Skin epidermis (tissue), 12 donors: ENCODE measurements at regions not wholly inside any gene's neighbourhood (a gene's known extent, or its start where the extent isn't known, plus 50 kb on each side); places are given as distances from the start of the nearest gene placed in this dataset.
"Not testable (repeated sequence)": the region's sequence is repeated elsewhere in the genome, so short reads cannot be mapped to it uniquely, and the experiment has no call there.

Source experiments
- H3K27ac ChIP-seq, 21 experiments: fragments of 200-600 bp; sonication (generic) in 11 of 21; one replicate each; pipeline ENCODE4 v1.5.0; 2020; ENCODE audit warnings: mild to moderate bottlenecking in 3 of 21, inconsistent platforms in 2 of 21, moderate library complexity in 2 of 21
- H3K4me3 ChIP-seq, 7 experiments: fragments of 200-600 bp; sonication (generic) in 2 of 7; one replicate each; pipeline ENCODE4 v1.5.0; 2020; ENCODE audit warnings: inconsistent platforms in 2 of 7, mild to moderate bottlenecking in 2 of 7, moderate library complexity in 1 of 7

DNA sequence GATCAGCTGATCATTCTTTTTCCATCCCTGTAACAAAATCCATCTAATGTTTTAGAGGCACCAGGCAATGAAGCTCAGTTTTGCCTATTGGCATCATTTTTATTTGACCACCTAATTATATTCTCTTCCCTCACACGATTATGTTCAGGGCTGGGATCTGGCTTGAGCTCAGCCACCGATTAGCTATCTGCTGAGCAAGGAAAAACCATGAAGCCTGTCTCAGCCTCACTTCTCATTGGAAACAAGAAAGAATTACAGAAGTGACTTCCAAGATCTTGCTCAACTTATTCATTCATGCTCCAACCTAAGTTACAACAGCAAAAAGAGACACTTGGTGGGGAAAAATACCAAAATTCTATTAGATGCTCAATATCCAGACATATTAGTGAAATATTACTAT is 139.0 kb upstream of the SH3BP4 start:
- no peak overlapping the region for H3K27ac ChIP-seq

DNA sequence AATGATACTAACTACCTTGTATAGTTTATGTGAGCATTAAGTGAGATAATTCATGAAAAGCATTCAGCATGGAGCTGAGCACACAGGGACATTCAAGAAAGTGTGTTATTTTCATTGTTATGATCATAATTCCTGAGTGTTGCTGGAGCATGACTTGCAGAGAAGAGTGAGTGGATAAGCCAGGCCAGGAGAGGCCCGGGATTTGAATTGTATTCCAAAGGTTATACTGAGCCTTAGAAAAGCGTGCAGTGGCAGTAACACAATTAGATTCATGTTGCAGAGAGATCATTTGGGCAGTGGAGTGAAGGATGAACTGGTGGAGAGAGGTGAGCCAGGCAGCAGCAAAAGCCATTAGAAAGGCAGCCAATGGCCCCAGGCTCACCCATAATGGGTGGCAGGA is 142.9 kb upstream of the SH3BP4 start:
- H3K27ac ChIP-seq: no peak overlapping the region
- no peak overlapping the region for H3K4me3 ChIP-seq

More for the DNA sequence above, 139.0 kb upstream of the SH3BP4 start:
- H3K4me3 ChIP-seq: no peak overlapping the region

DNA sequence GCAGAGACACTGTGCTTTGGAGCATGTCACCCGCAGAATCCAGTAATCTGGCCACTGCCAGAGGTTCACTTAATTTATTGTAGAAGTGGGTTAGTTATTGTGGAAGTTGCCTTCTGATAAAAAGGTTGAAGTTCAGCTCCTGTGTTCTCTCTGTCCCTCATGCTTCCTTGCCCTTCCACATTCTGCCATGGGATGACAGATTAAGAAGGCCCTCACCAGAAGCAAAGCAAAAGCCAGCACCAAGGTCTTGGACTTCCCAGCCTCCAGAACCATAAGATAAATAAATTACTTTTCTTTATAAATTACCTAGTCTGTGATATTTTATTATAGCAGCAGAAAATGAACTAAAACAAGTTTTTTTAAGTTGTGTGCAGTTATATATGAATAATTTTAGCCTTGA is 145.0 kb upstream of the SH3BP4 start:
- no peak overlapping the region for H3K4me3 ChIP-seq
- no peak overlapping the region for H3K27ac ChIP-seq

DNA sequence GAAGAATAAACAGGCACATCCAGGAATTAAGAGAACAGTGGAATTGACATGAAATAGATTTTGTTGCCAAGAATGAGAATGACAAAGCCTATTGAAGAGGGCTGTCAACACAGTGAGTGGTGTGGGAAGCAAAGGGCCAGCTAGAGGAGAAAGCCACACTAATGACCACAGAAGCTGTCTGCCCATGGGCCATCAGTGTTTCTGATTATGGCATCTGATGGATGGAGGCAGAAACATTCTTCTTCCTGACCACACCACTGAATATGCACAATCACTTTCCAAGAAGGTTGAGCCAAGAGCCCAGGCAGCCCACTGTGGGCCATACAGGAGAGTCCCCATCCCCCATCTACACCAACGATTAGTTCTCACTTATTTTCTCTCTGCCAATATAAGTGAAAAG is 146.0 kb upstream of the SH3BP4 start:
- H3K4me3 ChIP-seq: no peak overlapping the region
- H3K27ac ChIP-seq: no peak overlapping the region

DNA sequence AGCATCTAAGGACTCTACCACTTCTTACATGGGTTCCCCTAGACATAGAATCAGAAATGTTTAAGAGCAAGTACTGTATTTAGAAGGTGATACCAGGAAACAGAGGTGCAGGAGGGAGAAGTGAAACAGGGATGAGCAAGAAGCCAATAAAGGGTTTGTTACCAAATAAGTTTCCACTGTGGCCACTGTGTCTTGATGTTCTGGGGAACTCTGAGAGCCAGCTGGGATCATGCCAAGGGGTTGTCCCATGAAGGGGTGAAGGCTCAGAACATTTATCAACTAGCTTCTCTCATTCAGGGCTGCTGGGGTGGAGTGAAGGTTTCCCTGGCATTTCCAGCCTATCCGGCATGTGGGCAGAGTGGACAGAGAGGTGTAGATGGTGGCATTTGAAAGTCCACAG is 147.1 kb upstream of the SH3BP4 start:
- Histone ChIP-seq H3K4me3 (no peak overlapping the region), H3K27ac (no peak overlapping the region)

DNA sequence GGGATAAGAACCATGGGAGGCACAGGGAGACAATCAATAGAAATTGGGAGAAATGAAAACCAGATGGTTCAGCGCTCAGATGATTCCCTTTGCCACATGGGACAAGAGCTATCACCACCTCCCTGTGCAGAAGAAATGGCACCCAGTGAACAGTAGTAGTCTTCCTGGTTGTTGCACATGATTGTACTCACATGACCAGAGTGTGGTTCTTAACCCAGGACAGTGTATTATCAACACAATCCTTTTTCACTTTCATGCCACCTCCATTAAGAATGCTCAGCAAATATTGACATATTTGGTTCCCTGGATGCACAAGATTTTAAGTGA is 149.0 kb upstream of the SH3BP4 start:
- Histone ChIP-seq H3K27ac (no peak overlapping the region), H3K4me3 (no peak overlapping the region)

DNA sequence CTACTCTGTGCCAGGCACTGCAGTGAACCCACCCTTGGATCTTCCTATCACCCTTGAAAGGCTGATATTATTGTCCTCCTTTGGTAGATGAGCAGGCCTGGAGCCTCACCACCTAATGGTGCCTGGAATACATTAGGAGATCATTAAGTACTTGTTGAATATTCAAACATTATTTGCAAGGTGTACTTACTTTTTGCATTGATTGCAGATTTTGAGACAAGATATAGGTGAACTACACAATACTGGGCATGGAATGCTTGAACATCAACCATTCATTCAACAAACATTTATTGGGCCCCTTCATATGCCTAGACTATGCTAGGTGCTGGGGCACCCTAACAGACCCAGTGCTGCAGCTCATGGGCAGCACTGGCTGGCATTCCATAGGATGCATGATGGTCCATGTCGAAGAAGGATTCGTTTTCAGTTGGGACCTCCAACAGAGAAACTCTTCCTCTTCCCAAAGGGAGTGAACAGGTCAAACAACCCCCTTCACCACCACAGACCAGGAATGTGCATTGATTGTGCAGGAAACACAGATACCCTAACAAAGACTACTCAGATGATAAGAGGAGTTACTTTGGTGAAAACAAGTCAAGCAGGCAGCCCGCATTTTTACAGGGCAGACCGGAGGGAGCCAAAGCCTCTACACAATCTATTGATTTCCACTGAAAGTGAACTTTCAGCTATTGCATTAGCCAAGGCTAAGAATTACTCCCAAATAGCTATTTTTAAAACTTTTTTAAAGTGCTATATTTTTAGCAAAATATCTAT is 149.6 kb upstream of the SH3BP4 start:
- Histone ChIP-seq H3K4me3 (no peak overlapping the region), H3K27ac (no peak overlapping the region)

DNA sequence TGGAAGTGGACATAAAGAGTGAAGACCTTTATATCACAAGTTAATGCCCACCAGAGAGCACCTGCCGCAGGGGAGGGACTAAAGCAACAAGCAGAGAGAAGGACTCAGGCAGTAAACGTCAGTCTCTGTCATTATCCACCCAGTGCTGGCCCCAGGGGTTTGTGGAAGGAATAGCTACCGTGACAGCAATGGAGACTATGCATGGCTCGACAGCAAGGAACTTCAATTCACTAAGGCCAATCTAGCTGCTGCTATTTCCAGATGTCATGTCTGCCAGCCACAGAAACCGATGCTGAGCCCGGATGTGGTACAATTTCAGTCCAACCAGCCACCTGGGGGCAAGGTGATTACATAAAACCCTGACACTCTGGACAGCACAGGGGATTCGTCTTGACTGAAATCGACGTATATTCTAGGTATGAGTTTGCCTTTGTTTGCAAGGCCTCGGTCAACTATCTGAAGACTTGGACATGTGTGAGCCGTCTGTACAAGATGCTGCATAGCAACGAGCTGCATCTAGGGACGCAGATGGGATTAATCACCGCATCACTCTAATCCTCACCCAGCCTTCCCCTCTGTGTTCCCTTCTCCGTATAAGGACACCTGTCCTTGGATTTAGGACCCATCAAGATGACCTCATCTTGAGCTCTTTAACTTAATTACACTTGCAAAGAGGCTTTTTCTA is 154.1 kb upstream of the SH3BP4 start:
- Histone ChIP-seq H3K4me3 (no peak overlapping the region), H3K27ac (no peak overlapping the region)

DNA sequence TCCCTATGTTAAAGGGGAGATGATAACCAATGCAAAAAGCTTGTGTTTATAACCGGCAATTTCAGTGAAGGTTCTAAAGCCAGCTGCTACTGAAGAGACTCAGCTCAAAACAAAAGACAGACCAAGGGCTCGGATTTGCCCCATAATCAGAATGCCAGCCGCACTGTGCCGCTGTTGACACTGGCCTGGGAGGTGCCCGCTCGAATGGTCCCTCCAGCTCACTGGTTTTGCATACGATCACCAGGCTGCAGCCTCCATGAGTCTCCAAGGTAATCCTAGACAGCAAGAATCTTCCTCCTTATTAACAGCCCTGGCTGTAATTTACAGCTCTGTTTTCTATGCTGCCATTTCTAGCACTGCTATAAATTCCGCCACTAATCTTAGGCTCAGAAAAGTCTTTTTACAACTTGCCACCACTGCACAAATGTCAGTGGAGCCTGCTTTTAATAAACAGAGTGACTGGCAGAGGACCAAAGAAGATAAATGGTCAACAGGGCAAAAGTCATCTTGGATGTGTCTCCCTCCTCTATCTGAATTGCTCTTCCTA is 155.7 kb upstream of the SH3BP4 start:
- H3K27ac ChIP-seq: no peak overlapping the region
- H3K4me3 ChIP-seq: no peak overlapping the region

DNA sequence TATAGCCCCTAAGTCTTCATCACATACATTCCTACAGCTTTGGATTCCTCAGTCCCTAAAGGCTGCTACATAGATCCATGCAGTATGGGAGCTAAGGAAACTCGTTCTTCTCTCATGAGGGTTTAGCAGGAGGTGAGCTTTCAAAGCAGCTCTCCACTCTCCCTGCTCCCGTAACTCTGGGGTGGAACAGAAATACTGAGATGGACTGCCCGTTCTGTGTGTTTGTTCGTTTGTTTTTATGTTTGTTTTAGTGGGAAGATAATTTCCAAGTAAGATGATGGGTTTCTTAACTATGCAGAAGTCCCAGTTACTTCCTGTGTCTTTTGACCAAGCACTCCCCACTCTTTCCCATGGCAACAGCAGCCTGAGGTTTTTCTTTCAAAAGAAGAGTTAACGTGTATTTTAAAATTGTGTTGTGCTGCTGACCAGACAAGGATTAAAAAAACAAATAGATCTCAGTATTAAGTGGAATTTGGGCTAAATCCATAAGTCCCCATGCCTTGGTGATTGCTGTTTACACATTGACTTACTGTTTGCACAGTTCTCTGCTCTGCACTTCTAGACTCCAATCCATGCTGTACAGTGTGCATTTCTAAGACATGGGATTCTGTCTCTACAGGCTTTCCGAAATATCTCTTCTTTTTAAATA is 156.4 kb upstream of the SH3BP4 start:
- no peak overlapping the region for H3K27ac ChIP-seq

DNA sequence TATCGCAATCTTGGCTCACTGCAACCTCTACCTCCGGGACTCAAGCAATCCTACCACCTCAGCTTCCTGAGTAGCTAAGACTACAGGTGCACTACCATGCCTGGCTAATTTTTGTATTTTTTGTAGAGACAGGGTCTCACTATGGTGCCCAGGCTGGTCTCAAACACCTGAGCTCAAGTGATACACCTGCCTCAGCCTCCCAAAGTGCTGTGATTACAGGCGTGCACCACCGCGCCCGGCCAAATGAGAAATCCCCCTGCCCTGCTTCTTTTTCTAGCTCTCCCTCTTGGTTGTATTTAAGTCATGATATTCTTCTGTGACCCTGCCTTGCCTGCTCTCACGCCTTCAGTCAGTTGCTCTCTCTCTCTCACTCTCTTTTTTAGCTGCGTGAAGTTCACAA is 157.0 kb upstream of the SH3BP4 start:
- H3K27ac ChIP-seq: no peak overlapping the region

More for the DNA sequence above, 156.4 kb upstream of the SH3BP4 start:
- no peak overlapping the region for H3K4me3 ChIP-seq

DNA sequence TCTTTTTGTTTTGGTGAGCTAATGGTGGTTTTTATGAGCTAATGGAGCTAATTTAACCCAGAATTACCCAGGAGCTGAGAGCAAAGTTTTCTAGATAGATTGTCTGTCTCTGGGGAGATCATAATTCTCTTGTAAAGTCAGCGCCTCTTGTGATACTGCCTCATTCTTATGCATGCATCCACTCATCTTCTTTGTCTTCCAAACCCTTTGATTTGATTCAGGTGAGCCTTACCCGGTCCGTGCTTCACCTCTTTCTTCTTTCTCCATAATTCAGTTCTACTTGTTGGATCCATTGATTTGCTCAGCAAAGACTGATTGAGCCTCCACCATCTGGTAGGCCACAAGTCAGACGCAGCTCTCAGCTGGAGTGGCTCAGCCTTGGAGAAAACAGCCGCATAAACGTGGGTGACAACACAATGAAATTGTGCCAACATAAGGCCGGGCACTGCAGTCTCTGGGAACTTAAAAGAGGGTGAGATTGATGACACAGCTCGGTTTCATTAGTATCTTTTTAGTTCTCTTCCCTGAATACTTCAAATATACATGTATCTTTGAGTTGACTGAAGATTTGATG is 158.5 kb upstream of the SH3BP4 start:
- no peak overlapping the region for H3K27ac ChIP-seq
- H3K4me3 ChIP-seq: no peak overlapping the region

More for the DNA sequence above, 157.0 kb upstream of the SH3BP4 start:
- H3K4me3 ChIP-seq: no peak overlapping the region

DNA sequence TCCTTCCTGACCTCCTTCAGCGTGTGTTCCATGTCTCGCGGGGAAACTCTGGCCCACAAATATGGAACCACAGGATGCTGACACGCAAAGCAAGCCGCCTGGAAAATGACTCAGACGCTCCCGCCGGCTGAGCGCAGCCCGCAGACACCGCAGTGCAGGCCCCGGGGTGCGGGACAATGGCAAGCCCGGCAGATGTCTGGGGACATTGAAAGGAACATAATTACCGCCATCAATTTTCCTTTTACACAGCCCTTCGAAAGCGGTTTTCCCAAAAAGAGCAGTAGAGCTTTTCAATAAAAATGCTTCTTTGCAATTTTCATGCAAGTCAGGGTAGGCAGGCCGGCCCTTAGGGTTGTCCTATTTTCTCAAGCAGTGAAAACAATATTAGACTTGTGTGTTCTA is 159.2 kb upstream of the SH3BP4 start:
- Histone ChIP-seq H3K4me3 (no peak overlapping the region), H3K27ac (no peak overlapping the region)

DNA sequence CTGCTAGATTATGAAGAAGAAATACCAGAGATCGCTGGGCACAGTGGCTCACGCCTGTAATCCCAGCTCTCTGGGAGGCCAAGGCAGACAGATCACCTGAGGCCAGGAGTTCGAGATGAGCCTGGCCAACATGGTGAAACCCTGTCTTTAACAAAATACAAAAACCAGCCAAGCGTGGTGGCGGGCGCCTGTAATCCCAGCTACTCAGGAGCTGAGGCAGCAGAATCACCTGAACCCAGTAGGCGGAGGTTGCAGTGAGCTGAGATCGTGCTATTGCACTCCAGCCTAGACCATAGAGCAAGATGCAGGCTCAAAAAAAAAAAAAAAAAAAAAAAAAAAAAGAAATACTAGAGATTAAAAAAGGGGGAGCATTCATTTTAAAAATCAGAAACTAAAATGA is 159.7 kb upstream of the SH3BP4 start:
- H3K4me3 ChIP-seq, H3K27ac ChIP-seq: not testable (repeated sequence)

DNA sequence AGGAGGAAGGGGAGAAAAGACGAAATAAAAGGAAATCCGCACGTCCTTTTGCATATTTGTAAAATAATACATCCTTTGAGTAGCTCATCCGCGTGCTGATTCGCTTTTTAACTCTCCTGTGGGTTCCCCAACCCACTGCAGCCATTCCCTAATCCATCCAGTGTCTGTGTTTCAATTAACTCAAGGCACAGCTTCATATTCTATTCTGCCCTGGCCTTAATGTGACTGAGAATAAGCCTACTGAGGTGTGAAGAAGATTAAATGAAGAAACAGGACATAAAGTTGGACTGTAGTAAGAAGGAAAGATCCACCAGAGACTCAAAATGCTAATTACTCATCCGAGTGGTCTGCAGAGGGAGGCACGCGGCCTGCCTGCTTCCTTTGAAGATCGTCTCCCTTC is 161.4 kb upstream of the SH3BP4 start:
- Histone ChIP-seq H3K27ac (no peak overlapping the region), H3K4me3 (no peak overlapping the region)

DNA sequence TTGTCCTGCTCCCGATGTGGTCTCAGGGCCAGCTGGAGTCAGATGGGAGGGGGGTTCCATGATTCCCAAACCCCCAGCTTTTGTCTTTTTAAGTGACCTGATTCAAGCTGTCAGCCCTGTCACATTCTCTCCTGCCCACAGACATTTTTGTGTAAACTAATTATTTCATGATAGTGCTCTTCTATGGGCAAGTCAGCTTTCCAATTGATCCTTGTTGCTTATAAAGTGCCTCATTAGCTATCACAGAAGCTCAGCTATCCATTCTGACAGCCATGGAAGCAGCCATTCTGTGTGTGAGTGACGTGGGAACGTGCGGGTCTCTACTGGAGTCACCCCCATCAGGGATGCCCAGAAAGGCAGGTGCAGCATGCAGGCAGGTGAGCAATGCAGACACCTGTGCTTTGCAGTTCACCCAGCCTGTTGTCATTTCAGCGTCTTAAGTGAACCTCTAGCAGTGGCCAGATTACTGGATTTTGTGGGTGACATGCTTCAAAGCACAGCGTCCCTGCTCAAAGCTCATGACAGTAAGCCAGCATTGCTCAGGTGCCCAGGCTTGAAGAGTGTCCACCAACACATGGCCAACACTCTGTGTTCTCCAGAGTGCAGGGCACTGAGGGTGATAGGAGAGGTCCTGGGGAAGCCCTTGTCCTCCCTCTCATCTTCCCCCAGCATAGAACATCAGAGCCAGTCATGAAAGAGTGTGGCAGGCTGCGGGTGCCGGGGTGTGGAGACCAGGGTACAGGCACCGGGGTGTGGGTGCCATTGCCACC is 162.1 kb upstream of the SH3BP4 start:
- H3K4me3 ChIP-seq: no peak overlapping the region
- no peak overlapping the region for H3K27ac ChIP-seq

DNA sequence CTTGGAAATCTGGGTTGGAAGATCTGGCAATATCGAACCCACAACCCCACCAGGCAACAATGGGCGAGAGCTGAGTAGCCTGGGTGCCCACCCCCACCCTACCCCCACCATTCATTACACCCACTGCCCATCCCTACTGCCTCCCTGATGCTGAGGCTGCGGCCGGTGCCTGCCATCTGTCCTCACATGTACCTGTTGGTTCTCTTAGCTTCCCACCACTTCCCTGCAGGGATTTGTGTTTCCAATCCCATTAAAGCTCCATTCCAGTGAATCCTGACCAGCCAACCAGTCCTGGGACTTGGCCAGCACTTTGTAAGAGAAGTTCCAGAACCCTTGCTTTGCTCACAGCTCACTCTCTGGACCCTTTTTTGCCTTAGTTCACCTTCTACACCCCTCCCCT is 163.0 kb upstream of the SH3BP4 start:
- no peak overlapping the region for H3K27ac ChIP-seq
- no peak overlapping the region for H3K4me3 ChIP-seq

DNA sequence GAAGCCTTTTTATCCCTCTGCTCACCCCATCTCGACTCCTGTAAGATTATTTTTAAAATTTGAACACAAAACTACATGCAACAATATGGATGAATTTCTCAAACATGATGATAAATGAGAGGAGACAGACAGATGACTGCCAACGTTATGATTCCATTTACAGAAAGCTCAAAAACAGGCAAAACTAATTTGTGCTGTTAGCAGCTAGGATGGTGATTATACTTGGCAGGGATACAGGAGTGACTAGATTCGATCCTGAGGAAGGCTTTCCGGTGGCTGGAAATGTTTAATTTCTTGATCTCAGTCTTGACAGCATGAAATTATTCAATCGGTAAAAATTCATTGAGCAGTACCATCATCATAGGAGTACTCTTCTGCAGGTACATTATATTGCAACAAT is 163.4 kb upstream of the SH3BP4 start:
- H3K27ac ChIP-seq: no peak overlapping the region

DNA sequence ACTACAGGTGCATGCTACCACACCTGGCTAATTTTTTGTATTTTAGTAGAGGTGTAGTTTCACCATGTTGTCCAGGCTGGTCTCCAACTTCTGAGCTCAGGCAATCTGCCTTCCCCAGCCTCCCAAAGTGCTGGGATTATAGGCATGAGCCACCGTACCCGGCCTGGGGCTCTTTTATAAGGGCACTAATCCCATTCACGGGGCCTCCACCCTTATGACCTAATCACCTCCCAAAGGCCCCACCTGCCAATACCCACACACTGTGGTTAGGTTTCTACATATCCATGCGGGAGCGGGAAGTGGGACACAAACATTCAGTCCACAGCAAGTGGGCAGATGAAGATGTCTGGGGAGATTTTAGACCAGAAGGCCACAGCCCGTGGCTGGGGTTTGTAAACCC is 164.7 kb upstream of the SH3BP4 start:
- H3K27ac ChIP-seq: no peak overlapping the region
- H3K4me3 ChIP-seq: no peak overlapping the region

More for the DNA sequence above, 163.4 kb upstream of the SH3BP4 start:
- H3K4me3 ChIP-seq: no peak overlapping the region
